CD14-positive monocyte (primary cell): ENCODE measurements at regions not wholly inside any gene's neighbourhood (a gene's known extent, or its start where the extent isn't known, plus 50 kb on each side); places are given as distances from the start of the nearest gene placed in this dataset.

ENCODE experiments used
- DNase-seq, 3 donors: peaks; one replicate each; pipeline ENCODE4 v3.0.0-alpha.2; 2011 to 2022
- H2AFZ ChIP-seq: 2 replicates; pipeline ENCODE4 v1.6.0; 2012; ENCODE audit warnings: mild to moderate bottlenecking, low read depth, low read length, inconsistent platforms; ENCODE audit not compliant: insufficient read depth, poor library complexity, severe bottlenecking
- H3K27ac ChIP-seq, 2 donors: 1 replicate in 1 of 2; 2 replicates in 1 of 2; pipeline ENCODE4 v1.5.1; 2012 to 2013; ENCODE audit warnings: low read length in 2 of 2, control low read depth in 1 of 2, inconsistent platforms in 1 of 2, low read depth in 1 of 2, mild to moderate bottlenecking in 1 of 2
- H3K27me3 ChIP-seq, 2 donors: one replicate each; pipeline versions ENCODE4 v1.6.0 to v1.6.1; 2011 to 2013; ENCODE audit warnings: low read length in 2 of 2; ENCODE audit not compliant: control insufficient read depth in 2 of 2, insufficient read depth in 2 of 2
- H3K36me3 ChIP-seq, 2 donors: replicated peaks in 1 of 2; 1 replicate in 1 of 2; 2 replicates in 1 of 2; pipeline versions ENCODE4 v1.5.1 to v1.6.1; 2012 to 2013; ENCODE audit warnings: low read length in 2 of 2, control low read depth in 1 of 2, inconsistent platforms in 1 of 2, mild to moderate bottlenecking in 1 of 2; ENCODE audit not compliant: insufficient read depth in 2 of 2, control insufficient read depth in 1 of 2
- H3K4me1 ChIP-seq, 2 donors: 1 replicate in 1 of 2; 2 replicates in 1 of 2; pipeline versions ENCODE4 v1.5.1 to v1.6.1; 2012 to 2013; ENCODE audit warnings: low read length in 2 of 2, control low read depth in 1 of 2, inconsistent platforms in 1 of 2, mild to moderate bottlenecking in 1 of 2, moderate library complexity in 1 of 2; ENCODE audit not compliant: insufficient read depth in 2 of 2, control insufficient read depth in 1 of 2
- H3K4me2 ChIP-seq: replicated peaks from 2 replicates; pipeline ENCODE3; 2012; ENCODE audit warnings: low read length, moderate library complexity, mild to moderate bottlenecking; ENCODE audit not compliant: poor library complexity, severe bottlenecking; ENCODE audit errors: extremely low read depth
- H3K4me3 ChIP-seq, 3 experiments: fragments of 200-600 bp in 1 of 3; sonication (generic) in 1 of 3; replicated peaks in 1 of 3; 1 replicate in 2 of 3; 2 replicates in 1 of 3; pipeline ENCODE4 v1.5.1; 2011 to 2013; ENCODE audit warnings: low read length in 3 of 3, mild to moderate bottlenecking in 3 of 3, control low read depth in 2 of 3, low read depth in 2 of 3, inconsistent platforms in 1 of 3, moderate library complexity in 1 of 3
- H3K79me2 ChIP-seq: 2 replicates; pipeline ENCODE4 v1.6.0; 2012; ENCODE audit warnings: mild to moderate bottlenecking, control low read depth, inconsistent platforms, low read length, moderate library complexity; ENCODE audit not compliant: insufficient read depth
- H3K9ac ChIP-seq: 2 replicates; pipeline ENCODE4 v1.6.0; 2017; ENCODE audit warnings: low read length, mild to moderate bottlenecking; ENCODE audit not compliant: insufficient read depth, poor library complexity, severe bottlenecking
- H3K9me3 ChIP-seq, 2 donors: replicated peaks in 1 of 2; 1 replicate in 1 of 2; 2 replicates in 1 of 2; pipeline versions ENCODE4 v1.5.1 to v1.6.1; 2012 to 2013; ENCODE audit warnings: low read length in 2 of 2, control low read depth in 1 of 2; ENCODE audit not compliant: control insufficient read depth in 1 of 2, insufficient read depth in 1 of 2
- H4K20me1 ChIP-seq: 2 replicates; pipeline ENCODE4 v1.6.0; 2012; ENCODE audit warnings: mild to moderate bottlenecking, low read length, control low read depth, moderate library complexity; ENCODE audit not compliant: insufficient read depth
- H3K27ac Mint-ChIP-seq, 7 donors: one replicate each; pipeline ENCODE4 v1.8.0; 2020; ENCODE audit warnings: mild to moderate bottlenecking in 7 of 7, mixed read lengths in 7 of 7, moderate library complexity in 6 of 7, inconsistent platforms in 2 of 7
- H3K27me3 Mint-ChIP-seq, 3 donors: one replicate each; pipeline ENCODE4 v1.8.0; 2021 to 2022; ENCODE audit warnings: low read depth in 3 of 3, mild to moderate bottlenecking in 3 of 3, mixed read lengths in 3 of 3, moderate library complexity in 3 of 3, inconsistent platforms in 1 of 3
- H3K36me3 Mint-ChIP-seq, 2 donors: one replicate each; pipeline ENCODE4 v1.8.0; 2020; ENCODE audit warnings: mixed read lengths in 2 of 2, inconsistent platforms in 1 of 2, mild to moderate bottlenecking in 1 of 2
- H3K4me1 Mint-ChIP-seq: one replicate; pipeline ENCODE4 v1.8.0; 2020; ENCODE audit warnings: mild to moderate bottlenecking, mixed read lengths
- H3K4me3 Mint-ChIP-seq, 2 donors: one replicate each; pipeline ENCODE4 v1.8.0; 2020; ENCODE audit warnings: mild to moderate bottlenecking in 2 of 2, mixed read lengths in 2 of 2, moderate library complexity in 1 of 2
- H3K9me3 Mint-ChIP-seq, 7 donors: one replicate each; pipeline ENCODE4 v1.8.0; 2020 to 2022; ENCODE audit warnings: mixed read lengths in 7 of 7, mild to moderate bottlenecking in 6 of 7, moderate library complexity in 6 of 7, inconsistent platforms in 2 of 7
- WGBS: methylation state at CpG from one replicate; pipeline ENCODE4 v1.1.5; 2013; ENCODE audit warnings: missing lambda C conversion rate; ENCODE audit not compliant: insufficient coverage; 5-methylcytosine and 5-hydroxymethylcytosine counted together
- intact Hi-C, 2 donors: fragments of 100-400 bp; cut with micrococcal nuclease; formaldehyde crosslinking; loops; one replicate each; pipeline versions ENCODE4 v1.15.0 to v1.15.1; 2023
- TF ChIP-seq, protein P1 (sequence below): fragments of 200-600 bp; IDR thresholded peaks from one replicate; pipeline ENCODE4 v1.8.0; 2022; ENCODE audit warnings: antibody characterized with exemption, mild to moderate bottlenecking

DNA sequence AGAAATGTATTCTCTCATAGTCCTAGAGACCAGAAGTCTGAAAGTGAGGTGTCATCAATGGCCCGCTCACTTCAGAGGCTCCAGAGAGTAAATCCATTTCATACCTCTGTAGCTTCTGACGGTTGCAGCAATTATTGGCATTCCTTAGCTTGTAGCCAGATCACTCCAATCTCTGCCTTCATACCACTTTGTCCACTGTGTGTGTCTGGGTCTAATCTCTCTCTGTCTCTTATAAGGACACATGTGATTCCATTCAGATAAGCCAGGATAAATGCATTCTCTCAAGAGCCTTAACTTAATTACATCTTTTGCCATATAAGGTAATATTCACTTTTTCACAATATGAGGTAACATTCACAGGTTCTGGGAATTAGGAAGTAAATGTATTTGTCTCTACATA lies 365.7 kb downstream of the GXYLT1 start:
- H3K27ac Mint-ChIP-seq, result no peak overlapping the region
- no peak overlapping the region for H3K4me3 Mint-ChIP-seq
- H3K27ac ChIP-seq, result no peak overlapping the region
- H3K4me2 ChIP-seq, result no peak overlapping the region
- no CpG with 5 or more reads among the region's 2 CpGs for WGBS
- no peaks in the 10 kb centered on the region for H3K4me1 Mint-ChIP-seq
- H4K20me1 ChIP-seq, result no peaks in the 10 kb centered on the region
- H3K79me2 ChIP-seq, result no peaks in the 10 kb centered on the region
- H3K36me3 Mint-ChIP-seq, result no peaks in the 10 kb centered on the region
- intact Hi-C loops, result no loop called here
- no peak overlapping the region for H3K4me3 ChIP-seq
- TF ChIP-seq, protein P1, sequence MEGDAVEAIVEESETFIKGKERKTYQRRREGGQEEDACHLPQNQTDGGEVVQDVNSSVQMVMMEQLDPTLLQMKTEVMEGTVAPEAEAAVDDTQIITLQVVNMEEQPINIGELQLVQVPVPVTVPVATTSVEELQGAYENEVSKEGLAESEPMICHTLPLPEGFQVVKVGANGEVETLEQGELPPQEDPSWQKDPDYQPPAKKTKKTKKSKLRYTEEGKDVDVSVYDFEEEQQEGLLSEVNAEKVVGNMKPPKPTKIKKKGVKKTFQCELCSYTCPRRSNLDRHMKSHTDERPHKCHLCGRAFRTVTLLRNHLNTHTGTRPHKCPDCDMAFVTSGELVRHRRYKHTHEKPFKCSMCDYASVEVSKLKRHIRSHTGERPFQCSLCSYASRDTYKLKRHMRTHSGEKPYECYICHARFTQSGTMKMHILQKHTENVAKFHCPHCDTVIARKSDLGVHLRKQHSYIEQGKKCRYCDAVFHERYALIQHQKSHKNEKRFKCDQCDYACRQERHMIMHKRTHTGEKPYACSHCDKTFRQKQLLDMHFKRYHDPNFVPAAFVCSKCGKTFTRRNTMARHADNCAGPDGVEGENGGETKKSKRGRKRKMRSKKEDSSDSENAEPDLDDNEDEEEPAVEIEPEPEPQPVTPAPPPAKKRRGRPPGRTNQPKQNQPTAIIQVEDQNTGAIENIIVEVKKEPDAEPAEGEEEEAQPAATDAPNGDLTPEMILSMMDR, result no peak
- peaks cover 0 to 4% (median 1%) of the 10 kb centered on the region in 7 donors for H3K9me3 Mint-ChIP-seq
- no peaks in the 10 kb centered on the region for H3K36me3 ChIP-seq
- H3K4me1 ChIP-seq, result no peaks in the 10 kb centered on the region
- no peak for DNase-seq
- no peak overlapping the region for H2AFZ ChIP-seq
- no peaks in the 10 kb centered on the region for H3K27me3 ChIP-seq
- no peaks in the 10 kb centered on the region for H3K9me3 ChIP-seq
- no peak overlapping the region for H3K9ac ChIP-seq
- peaks cover 0 to 2% (median 0%) of the 10 kb centered on the region in 3 donors for H3K27me3 Mint-ChIP-seq

DNA sequence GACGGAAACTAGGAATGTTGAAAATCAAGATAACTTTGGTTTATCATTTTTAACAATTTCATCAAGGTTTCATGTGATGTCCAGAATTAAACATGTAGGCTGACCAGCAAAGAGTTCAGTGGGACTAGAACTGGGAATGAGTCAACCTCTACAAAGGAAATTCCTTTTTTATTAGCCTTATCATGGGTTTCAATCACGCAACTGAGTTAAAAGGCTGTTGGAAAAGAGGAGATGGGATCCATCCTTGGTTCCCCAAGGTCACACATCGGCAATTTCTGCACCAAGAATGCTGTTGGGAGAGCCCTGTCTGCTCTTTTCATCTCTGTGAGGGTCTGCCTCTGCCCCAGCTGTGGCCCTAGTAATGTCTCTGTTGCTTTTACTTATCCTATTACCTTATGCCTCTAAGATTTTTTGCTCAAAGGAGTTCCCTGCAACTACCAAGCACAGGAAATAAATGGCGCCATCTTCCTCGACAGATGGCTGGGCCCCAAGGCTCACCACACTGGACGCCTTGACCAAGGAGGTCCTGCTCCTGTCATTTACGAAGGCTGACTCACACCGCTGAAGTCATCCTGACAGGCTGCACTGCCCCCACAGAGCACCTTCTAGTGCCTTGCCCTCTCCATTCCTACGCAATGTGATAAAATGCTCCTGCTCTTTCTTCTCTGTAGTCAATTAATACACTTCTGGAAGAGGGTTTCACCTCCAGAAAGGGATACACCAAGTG lies 367.4 kb downstream of the GXYLT1 start:
- no peak overlapping the region for H3K9ac ChIP-seq
- H3K4me3 ChIP-seq, result no peak overlapping the region
- H3K27ac ChIP-seq, result no peak overlapping the region
- no peaks in the 10 kb centered on the region for H3K79me2 ChIP-seq
- Mint-ChIP-seq H3K27me3 (peaks cover 0 to 2% (median 0%) of the 10 kb centered on the region in 3 donors), H3K4me1 (peaks cover 1% of the 10 kb centered on the region), H3K4me3 (no peak overlapping the region), H3K27ac (no peak overlapping the region), H3K9me3 (peaks cover 0 to 7% (median 2%) of the 10 kb centered on the region in 7 donors), H3K36me3 (no peaks in the 10 kb centered on the region)
- WGBS, result 85% methylated on average over 8 of the region's 9 CpGs
- H3K4me1 ChIP-seq, result no peaks in the 10 kb centered on the region
- no peaks in the 10 kb centered on the region for H4K20me1 ChIP-seq
- no peaks in the 10 kb centered on the region for H3K36me3 ChIP-seq
- H3K9me3 ChIP-seq, result no peaks in the 10 kb centered on the region
- no peaks in the 10 kb centered on the region for H3K27me3 ChIP-seq
- H3K4me2 ChIP-seq, result no peak overlapping the region
- H2AFZ ChIP-seq, result no peak overlapping the region
- no peak for DNase-seq
- intact Hi-C loops, result no loop called here
- TF ChIP-seq, protein P1, result no peak
